ENCODE measurements at regions not wholly inside any gene's neighbourhood (a gene's known extent, or its start where the extent isn't known, plus 50 kb on each side); places are given as distances from the start of the nearest gene placed in this dataset.
"Not testable (repeated sequence)": the region's sequence is repeated elsewhere in the genome, so short reads cannot be mapped to it uniquely, and the experiment has no call there.

DNA sequence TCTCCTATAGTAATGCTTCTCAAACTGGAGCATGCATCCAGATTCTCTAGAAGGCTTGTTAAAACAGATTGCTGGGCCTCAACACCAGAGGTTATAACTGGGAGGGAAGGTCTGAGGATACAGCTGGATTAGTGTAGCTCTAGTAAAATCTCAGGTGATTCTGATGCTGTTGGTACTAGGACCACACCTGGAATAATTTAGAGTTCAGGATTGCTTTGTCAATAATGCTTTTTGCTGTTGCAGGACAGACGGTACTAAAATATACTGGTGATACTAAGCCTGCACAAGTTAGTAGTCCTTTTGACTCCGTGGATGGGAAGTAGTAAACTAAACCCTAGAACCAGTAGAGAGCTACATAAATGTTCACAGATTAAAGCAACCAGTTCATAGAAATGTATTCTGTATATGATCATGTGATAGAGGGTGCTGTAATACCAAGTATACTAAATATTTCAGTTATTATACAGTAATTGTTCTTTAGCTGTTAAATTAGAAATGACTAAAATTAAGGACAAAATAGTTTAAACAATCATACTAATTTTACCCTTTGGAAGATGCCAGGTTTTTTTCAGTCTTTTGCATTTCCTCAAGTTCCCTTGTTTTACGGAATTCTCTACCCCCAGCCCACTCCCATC lies 258.2 kb upstream of the STARD13 start:
- no peaks in the 10 kb centered on the region for H3K27me3 Mint-ChIP-seq
- ATAC-seq (no peak), DNase-seq (peak in 2 of 10 donors; percentile 9 to 23)
- peaks cover 18 to 58% (median 41%) of the 10 kb centered on the region in 4 donors for H3K4me1 Mint-ChIP-seq
- peak overlapping the region; percentile 91 to 98 (median 95) for H3K4me3 Mint-ChIP-seq
- H3K36me3 Mint-ChIP-seq: no peaks in the 10 kb centered on the region
- H3K9me3 Mint-ChIP-seq: peaks cover 0 to 17% (median 0%) of the 10 kb centered on the region in 9 donors
- H3K27ac Mint-ChIP-seq: peak overlapping the region; percentile 99 to 100 (median 100)
- POLR2A ChIA-PET: interaction anchor here (0.6 to 2.8 kb wide), 9 partner anchors 69 to 1503 kb away, joined by 3 to 24 read pairs (median 6); partner anchors contain the start of genes N4BP2L2, PDS5B and RFC3

DNA sequence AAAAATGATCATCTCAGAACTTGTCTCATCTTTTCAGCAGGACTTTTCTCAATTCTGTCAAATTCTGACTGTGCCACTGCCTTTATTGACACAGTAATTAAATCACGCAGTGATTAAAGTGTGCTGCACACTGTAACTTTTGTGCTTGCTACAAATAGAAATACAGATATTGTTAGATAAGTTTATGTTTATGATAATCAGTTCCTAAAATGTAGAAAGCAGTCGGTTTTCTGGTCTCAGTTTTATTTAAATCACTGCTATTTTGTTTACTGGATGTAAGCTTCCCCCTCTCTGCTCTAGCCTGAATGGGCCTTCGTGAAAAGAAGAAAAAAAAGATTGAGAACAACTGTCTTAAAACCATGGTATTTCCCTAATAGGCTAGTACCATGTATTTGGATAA lies 258.8 kb upstream of the STARD13 start:
- H3K27me3 Mint-ChIP-seq: no peaks in the 10 kb centered on the region
- peak overlapping the region; percentile 99 to 100 (median 100) for H3K27ac Mint-ChIP-seq
- H3K9me3 Mint-ChIP-seq: peaks cover 0 to 17% (median 0%) of the 10 kb centered on the region in 9 donors
- peak overlapping the region in 6 of 10 donors; percentile 20 to 97 (median 92) for H3K4me3 Mint-ChIP-seq
- H3K36me3 Mint-ChIP-seq: no peaks in the 10 kb centered on the region
- POLR2A ChIA-PET: interaction anchor here (0.6 to 2.8 kb wide), 6 partner anchors 69 to 1503 kb away, joined by 3 to 24 read pairs (median 4); partner anchors contain the start of gene N4BP2L2
- H3K4me1 Mint-ChIP-seq: peaks cover 18 to 58% (median 41%) of the 10 kb centered on the region in 4 donors
- DNase-seq (no peak), ATAC-seq (no peak)

DNA sequence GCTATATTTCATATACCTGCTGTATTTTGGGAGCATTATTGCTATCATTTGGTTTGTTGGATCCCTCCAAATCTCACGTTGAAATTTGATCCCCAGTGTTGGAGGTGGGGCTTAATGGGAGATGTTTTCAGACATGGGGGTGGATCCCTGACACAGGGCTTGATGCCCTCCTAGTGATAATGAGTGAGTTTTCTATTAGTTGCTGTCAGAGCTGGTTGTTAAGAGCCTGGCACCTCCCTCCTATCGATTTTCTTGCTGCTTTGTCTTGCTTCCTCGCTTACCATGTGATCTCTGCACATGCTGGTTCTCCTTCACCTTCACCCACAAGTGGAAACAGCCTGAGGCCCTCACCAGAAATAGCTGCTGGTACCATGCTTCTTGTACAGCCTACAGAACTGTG lies 259.9 kb upstream of the STARD13 start:
- DNase-seq: no peak

DNA sequence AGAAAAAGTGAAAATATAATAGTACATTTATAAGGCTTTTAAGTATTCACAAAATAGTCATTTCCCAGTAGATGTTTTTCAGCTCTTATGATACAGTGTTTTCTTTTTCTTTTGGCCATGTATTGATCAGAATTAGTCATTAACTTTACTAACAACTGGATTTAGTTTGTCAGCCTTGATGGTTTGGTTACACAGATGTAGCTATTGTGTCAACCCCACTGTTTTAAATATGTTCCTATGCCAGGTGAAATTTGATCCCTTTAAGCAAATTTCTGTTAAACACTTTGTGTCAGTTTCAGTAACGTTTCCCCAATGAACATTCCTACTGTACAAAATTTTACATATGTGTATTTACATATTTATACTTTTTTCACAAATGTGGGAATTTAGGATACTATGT lies 261.5 kb upstream of the STARD13 start:
- Mint-ChIP-seq H3K27ac (peak overlapping the region in 3 of 10 donors; percentile 55 to 74 (median 74)), H3K9me3 (peaks cover 0 to 3% (median 0%) of the 10 kb centered on the region in 9 donors), H3K4me1 (peaks cover 7 to 38% (median 25%) of the 10 kb centered on the region in 4 donors), H3K4me3 (no peak overlapping the region), H3K36me3 (no peaks in the 10 kb centered on the region), H3K27me3 (no peaks in the 10 kb centered on the region)
- no peak for ATAC-seq
- POLR2A ChIA-PET: no interaction called here
- no peak for DNase-seq

More for the DNA sequence above, 259.9 kb upstream of the STARD13 start:
- ATAC-seq: no peak
- Mint-ChIP-seq H3K4me3 (peak overlapping the region in 3 of 10 donors; percentile 16 to 81 (median 45)), H3K27ac (peak overlapping the region; percentile 72 to 100 (median 86)), H3K27me3 (no peaks in the 10 kb centered on the region), H3K36me3 (no peaks in the 10 kb centered on the region), H3K4me1 (peaks cover 15 to 53% (median 37%) of the 10 kb centered on the region in 4 donors), H3K9me3 (peaks cover 0 to 12% (median under 1%) of the 10 kb centered on the region in 9 donors)
- POLR2A ChIA-PET: no interaction called here

DNA sequence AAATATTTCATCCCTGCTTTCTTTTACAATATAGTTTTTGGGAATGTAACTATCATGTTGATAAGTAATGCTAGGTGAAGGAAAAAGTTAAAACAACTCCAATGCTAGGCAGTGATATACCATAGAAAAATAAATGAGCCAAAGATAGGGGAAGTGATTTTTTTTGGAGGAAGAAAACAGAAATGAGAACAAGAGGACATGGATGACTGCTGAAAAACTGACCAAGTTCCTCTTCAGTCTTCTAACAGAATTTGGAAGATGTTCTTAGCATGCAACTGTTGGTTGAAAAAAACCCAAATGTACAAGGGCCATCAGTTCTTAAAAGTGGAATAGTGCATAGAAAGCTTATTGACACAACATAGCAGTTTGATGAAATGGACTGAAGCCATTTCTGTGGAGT lies 262.5 kb upstream of the STARD13 start:
- no peak for ATAC-seq
- H3K27ac Mint-ChIP-seq: peak overlapping the region in 1 of 10 donors; percentile 21
- POLR2A ChIA-PET: no interaction called here
- H3K4me1 Mint-ChIP-seq: peaks cover 5 to 30% (median 23%) of the 10 kb centered on the region in 4 donors
- no peak for DNase-seq
- H3K4me3 Mint-ChIP-seq: no peak overlapping the region
- H3K27me3 Mint-ChIP-seq: no peaks in the 10 kb centered on the region
- H3K9me3 Mint-ChIP-seq: peaks cover 0 to 3% (median 0%) of the 10 kb centered on the region in 9 donors
- no peaks in the 10 kb centered on the region for H3K36me3 Mint-ChIP-seq

DNA sequence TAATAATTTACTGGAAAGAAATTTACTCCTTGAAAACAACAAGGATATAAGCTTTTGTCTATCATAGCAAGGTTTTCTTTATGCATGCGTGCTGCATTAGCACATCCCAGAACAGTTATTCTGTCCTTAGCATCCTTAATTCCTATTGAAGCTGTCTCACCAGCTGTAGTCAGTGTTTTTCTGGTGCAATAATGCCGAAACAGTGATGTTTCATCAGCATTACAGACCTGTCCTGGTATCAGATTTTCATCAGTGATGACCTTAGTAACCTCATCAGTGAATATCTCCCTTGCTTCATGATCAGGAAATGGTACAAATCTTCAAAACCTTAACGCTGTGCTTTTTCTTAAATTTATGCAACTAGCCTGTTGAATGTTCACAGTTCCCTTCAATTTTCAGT lies 264.7 kb upstream of the STARD13 start:
- DNase-seq: no peak
- Mint-ChIP-seq H3K4me1 (peaks cover 0 to 14% (median 7%) of the 10 kb centered on the region in 4 donors), H3K4me3 (no peak overlapping the region)

DNA sequence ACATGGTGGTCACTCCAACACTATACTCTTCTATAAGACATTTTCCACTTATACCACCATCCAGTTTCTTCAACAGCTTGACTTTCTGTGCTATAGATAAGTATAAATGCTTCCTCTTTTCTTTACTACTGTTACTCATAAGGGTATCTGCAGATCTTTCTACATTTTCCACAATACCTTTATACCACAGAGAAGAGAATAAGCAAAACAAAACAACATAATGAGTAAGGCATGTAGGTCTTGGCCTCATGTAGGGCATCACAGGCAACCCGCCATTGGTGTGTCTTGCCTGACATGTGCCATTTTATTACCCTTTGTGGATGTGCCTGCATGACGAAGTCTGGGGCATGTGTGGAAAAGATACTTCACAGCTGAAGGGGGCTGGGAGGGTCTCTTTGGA lies 265.3 kb upstream of the STARD13 start:
- no peak for ATAC-seq
- no peak for DNase-seq
- Mint-ChIP-seq H3K36me3 (no peaks in the 10 kb centered on the region), H3K9me3 (peaks cover 0 to 3% (median 0%) of the 10 kb centered on the region in 9 donors), H3K4me3 (no peak overlapping the region), H3K4me1 (peaks cover 0 to 10% (median 2%) of the 10 kb centered on the region in 4 donors), H3K27me3 (no peaks in the 10 kb centered on the region), H3K27ac (no peak overlapping the region)
- POLR2A ChIA-PET: no interaction called here

More for the DNA sequence above, 264.7 kb upstream of the STARD13 start:
- Mint-ChIP-seq H3K27ac (no peak overlapping the region), H3K9me3 (peaks cover 0 to 3% (median 0%) of the 10 kb centered on the region in 9 donors), H3K36me3 (no peaks in the 10 kb centered on the region), H3K27me3 (no peaks in the 10 kb centered on the region)
- ATAC-seq: no peak
- POLR2A ChIA-PET: no interaction called here

DNA sequence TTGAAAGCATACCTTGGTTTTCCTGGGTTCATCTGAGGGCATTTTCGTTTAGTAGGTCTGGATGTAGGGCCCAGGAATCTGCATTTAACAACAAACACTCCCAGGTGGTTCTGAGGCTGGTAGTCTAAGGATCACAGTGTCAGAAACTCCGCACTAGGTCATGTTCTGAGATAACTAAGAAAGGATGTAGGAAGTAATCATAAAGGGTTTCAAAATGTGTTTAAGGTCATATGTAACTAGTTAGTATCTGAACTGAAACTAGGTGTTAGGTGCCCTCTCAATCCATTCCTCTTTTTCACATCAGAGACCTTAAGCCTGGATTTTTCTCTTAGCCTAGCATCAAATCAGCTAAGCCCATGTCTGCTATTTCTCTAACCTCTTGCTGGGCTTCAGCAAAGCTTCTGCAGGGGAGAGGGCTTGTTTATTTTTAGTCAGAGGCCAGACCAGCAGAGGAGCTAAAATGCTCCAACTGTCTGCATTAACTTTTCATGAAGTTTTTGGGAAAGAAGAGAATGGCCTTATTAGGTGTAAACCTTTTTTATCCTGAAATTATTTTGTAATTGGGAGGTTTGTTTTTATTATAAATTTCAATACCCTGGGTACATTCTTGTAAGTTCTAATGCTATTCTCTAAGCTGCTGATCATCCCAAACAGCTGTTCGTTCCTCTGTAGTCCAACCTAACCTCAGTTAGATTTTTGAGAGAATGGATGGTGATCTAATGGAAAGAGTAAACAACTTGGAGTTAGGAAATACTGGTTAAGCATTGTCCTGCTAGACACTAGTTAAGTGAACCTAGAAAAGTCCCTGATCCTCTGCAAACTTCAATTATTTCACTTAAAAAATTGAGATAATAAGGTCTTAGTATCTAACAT lies 262.8 kb upstream of the RFC3 start:
- POLR2A ChIA-PET: no interaction called here

DNA sequence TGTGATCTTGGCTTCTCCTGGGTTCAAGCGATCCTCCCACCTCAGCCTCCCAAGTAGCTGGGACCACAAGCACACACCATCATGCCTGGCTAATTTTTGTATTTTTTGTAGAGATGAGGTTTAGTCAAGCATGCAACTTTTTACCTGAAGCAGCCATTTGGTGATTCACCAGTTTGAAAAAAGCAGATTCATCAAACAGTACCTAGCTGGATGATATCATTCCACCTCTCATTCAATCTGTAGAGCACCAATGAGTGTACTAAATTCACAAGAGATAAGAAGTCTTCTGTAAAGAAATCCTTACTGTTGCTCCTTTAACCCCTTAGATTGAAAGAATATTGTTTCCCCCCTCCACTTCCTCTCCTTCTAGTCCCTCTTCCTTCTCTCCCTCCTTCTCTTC lies 261.1 kb upstream of the RFC3 start:
- H3K27me3 Mint-ChIP-seq: peaks cover 5 to 13% (median 6%) of the 10 kb centered on the region in 5 donors
- no peaks in the 10 kb centered on the region for H3K4me1 Mint-ChIP-seq
- no peaks in the 10 kb centered on the region for H3K36me3 Mint-ChIP-seq
- H3K27ac Mint-ChIP-seq: no peak overlapping the region
- POLR2A ChIA-PET: no interaction called here
- H3K9me3 Mint-ChIP-seq: no peaks in the 10 kb centered on the region
- no peak overlapping the region for H3K4me3 Mint-ChIP-seq
- ATAC-seq (no peak), DNase-seq (no peak)

More for the DNA sequence above, 262.8 kb upstream of the RFC3 start:
- Mint-ChIP-seq H3K27ac (no peak overlapping the region), H3K9me3 (peaks cover 0 to 3% (median 0%) of the 10 kb centered on the region in 9 donors), H3K36me3 (no peaks in the 10 kb centered on the region), H3K27me3 (peaks cover 5 to 12% (median 6%) of the 10 kb centered on the region in 5 donors), H3K4me3 (no peak overlapping the region), H3K4me1 (no peaks in the 10 kb centered on the region)
- ATAC-seq (no peak), DNase-seq (no peak)

DNA sequence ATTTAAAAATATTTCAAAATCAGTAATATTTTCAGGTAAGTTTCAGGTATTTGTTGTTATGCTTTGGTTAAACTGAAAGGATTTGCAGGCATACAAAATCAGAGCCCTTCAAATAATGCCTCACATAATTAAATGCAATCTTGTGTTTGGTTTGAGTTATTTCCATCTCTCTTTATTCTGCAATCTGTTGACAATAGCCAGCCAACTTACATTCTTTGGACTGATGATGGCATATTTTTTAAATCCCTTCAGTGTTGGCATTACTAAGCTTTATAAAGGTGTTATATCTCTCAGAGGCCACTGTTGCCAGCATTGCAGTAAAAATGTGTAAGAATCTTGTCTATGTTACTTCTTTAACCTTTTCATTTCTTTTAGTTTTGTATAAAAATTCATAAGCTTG lies 257.2 kb upstream of the RFC3 start:
- no peak overlapping the region for H3K4me3 Mint-ChIP-seq
- POLR2A ChIA-PET: no interaction called here

DNA sequence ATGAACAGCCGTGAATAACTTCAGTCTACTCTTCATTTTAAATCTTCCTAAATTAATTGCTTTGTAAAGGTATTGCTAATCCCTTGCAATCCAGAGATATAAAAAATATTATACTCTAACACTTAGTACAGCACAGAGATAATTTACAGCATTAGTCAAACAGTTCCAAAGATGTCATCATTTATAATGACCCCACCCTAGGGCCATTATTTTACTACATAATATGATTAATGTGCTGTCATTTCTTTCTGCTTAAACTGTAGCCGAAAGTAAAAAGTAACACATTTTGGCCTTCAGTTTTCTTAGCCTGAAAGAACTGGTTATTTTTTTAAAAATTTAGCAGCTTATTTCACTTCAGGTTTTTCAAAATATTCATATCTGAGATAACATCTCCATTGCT lies 256.3 kb upstream of the RFC3 start:
- H3K36me3 Mint-ChIP-seq: no peaks in the 10 kb centered on the region
- peaks cover 5 to 15% (median 7%) of the 10 kb centered on the region in 5 donors for H3K27me3 Mint-ChIP-seq
- no peak for ATAC-seq
- POLR2A ChIA-PET: no interaction called here
- H3K4me3 Mint-ChIP-seq: no peak overlapping the region
- DNase-seq: no peak
- H3K4me1 Mint-ChIP-seq: no peaks in the 10 kb centered on the region
- no peaks in the 10 kb centered on the region for H3K9me3 Mint-ChIP-seq
- H3K27ac Mint-ChIP-seq: no peak overlapping the region

More for the DNA sequence above, 257.2 kb upstream of the RFC3 start:
- ATAC-seq (no peak), DNase-seq (no peak)
- no peaks in the 10 kb centered on the region for H3K36me3 Mint-ChIP-seq
- peaks cover 5 to 15% (median 7%) of the 10 kb centered on the region in 5 donors for H3K27me3 Mint-ChIP-seq
- no peaks in the 10 kb centered on the region for H3K9me3 Mint-ChIP-seq
- H3K4me1 Mint-ChIP-seq: no peaks in the 10 kb centered on the region
- no peak overlapping the region for H3K27ac Mint-ChIP-seq

DNA sequence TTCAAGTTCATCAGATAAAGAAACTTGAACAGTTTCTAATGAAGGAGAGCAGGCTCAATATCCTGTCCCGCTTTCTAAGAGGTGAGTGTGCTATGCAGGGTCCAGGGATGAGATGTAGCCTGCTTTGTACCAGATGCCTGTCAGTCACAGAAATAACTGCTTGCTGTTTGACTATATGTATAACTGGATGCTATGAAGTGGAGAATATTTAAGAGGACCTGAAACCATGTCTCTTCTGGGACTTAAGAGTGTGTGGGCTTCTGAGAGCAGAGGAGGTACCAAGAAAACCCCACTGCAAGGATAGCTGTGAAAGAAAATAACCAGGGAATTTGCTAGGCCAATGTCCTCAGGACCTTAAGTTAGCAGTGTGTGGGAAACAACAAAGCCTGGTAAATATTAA lies 246.3 kb upstream of the RFC3 start:
- Mint-ChIP-seq H3K36me3 (no peaks in the 10 kb centered on the region), H3K4me1 (no peaks in the 10 kb centered on the region), H3K27ac (no peak overlapping the region), H3K27me3 (peaks cover 0 to 2% (median 0%) of the 10 kb centered on the region in 5 donors), H3K4me3 (no peak overlapping the region), H3K9me3 (peaks cover 0 to 4% (median 0%) of the 10 kb centered on the region in 9 donors)
- ATAC-seq (no peak), DNase-seq (no peak)
- POLR2A ChIA-PET: no interaction called here

DNA sequence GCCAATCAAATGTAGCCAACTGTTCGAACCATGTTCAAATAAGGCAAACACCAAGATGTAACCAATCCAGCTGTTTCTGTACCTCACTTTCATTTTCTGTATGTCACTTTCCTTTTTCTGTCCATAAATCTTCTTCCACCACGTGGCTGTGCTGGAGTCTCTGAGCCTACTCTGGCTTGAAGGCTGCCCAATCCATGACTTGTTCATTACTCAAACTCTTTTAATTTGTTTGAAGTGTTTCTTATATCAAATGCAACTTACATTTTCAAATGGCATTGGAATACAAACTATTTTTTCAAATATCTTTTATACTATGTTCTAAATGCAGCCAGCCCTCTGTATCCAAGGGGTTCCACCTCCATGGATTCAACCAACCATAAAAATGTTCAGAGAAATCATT lies 245.6 kb upstream of the RFC3 start:
- H3K27ac Mint-ChIP-seq: not testable (repeated sequence)

More for the DNA sequence above, 245.6 kb upstream of the RFC3 start:
- H3K36me3 Mint-ChIP-seq, H3K9me3 Mint-ChIP-seq, DNase-seq, H3K4me1 Mint-ChIP-seq, H3K4me3 Mint-ChIP-seq, H3K27me3 Mint-ChIP-seq, POLR2A ChIA-PET, ATAC-seq: not testable (repeated sequence)

Data from naive thymus-derived CD8-positive, alpha-beta T cell (primary cell).